ENCODE measurements at regions not wholly inside any gene's neighbourhood (a gene's known extent, or its start where the extent isn't known, plus 50 kb on each side); places are given as distances from the start of the nearest gene placed in this dataset.

- TF ChIP-seq CTCF (IDR thresholded peaks at IDR 0.05), result no peak
- ATAC-seq (no peak), DNase-seq (no peak)
- no peak overlapping the region for H3K27ac ChIP-seq
- no peaks in the 10 kb centered on the region for H3K9me3 ChIP-seq
- no peak overlapping the region for H3K4me3 ChIP-seq
- no peaks in the 10 kb centered on the region for H3K27me3 ChIP-seq (ENCODE audit: low read depth)
- H3K36me3 ChIP-seq, result no peaks in the 10 kb centered on the region
- no peaks in the 10 kb centered on the region for H3K4me1 ChIP-seq
- intact Hi-C loops (cut with DNase I), result no loop called here
Measured at GRCh38 chr1:242728696-242729095, 204.2 kb upstream of the PLD5 start.

GRCh38 chr1:242723044-242723716 lies 198.7 kb upstream of the PLD5 start:
- Histone ChIP-seq H3K9me3 (no peaks in the 10 kb centered on the region), H3K27me3 (ENCODE audit: low read depth) (no peaks in the 10 kb centered on the region), H3K4me1 (no peaks in the 10 kb centered on the region), H3K27ac (no peak overlapping the region), H3K36me3 (no peaks in the 10 kb centered on the region), H3K4me3 (no peak overlapping the region)
- no peak for ATAC-seq
- TF ChIP-seq CTCF (IDR thresholded peaks at IDR 0.05), result no peak
- intact Hi-C loops (cut with DNase I), result no loop called here
- DNase-seq, result no peak

GRCh38 chr1:242718967-242719366 lies 194.5 kb upstream of the PLD5 start:
- no peak for TF ChIP-seq CTCF (IDR thresholded peaks at IDR 0.05)
- intact Hi-C loops (cut with DNase I), result no loop called here
- no peak overlapping the region for H3K4me3 ChIP-seq

GRCh38 chr1:242712248-242712647 lies 187.8 kb upstream of the PLD5 start:
- DNase-seq, result no peak
- ATAC-seq, result no peak

More at GRCh38 chr1:242718967-242719366, 194.5 kb upstream of the PLD5 start:
- DNase-seq (no peak), ATAC-seq (no peak)
- no peaks in the 10 kb centered on the region for H3K9me3 ChIP-seq
- H3K36me3 ChIP-seq, result no peaks in the 10 kb centered on the region
- H3K27ac ChIP-seq, result no peak overlapping the region
- H3K4me1 ChIP-seq, result no peaks in the 10 kb centered on the region
- no peaks in the 10 kb centered on the region for H3K27me3 ChIP-seq (ENCODE audit: low read depth)

GRCh38 chr1:242710847-242711246 lies 186.3 kb upstream of the PLD5 start:
- no peaks in the 10 kb centered on the region for H3K27me3 ChIP-seq (ENCODE audit: low read depth)
- no peak for ATAC-seq
- H3K4me1 ChIP-seq, result no peaks in the 10 kb centered on the region
- no peak overlapping the region for H3K4me3 ChIP-seq
- no peak for TF ChIP-seq CTCF (IDR thresholded peaks at IDR 0.05)
- H3K9me3 ChIP-seq, result no peaks in the 10 kb centered on the region
- intact Hi-C loops (cut with DNase I), result no loop called here
- no peak for DNase-seq
- no peaks in the 10 kb centered on the region for H3K36me3 ChIP-seq
- H3K27ac ChIP-seq, result no peak overlapping the region

More at GRCh38 chr1:242712248-242712647, 187.8 kb upstream of the PLD5 start:
- Histone ChIP-seq H3K9me3 (no peaks in the 10 kb centered on the region), H3K4me3 (no peak overlapping the region), H3K4me1 (no peaks in the 10 kb centered on the region), H3K36me3 (no peaks in the 10 kb centered on the region), H3K27me3 (ENCODE audit: low read depth) (no peaks in the 10 kb centered on the region), H3K27ac (no peak overlapping the region)
- no peak for TF ChIP-seq CTCF (IDR thresholded peaks at IDR 0.05)
- intact Hi-C loops (cut with DNase I), result no loop called here

Data from lower lobe of right lung (tissue), 2 donors.